PFSK-1 (cell line): ENCODE measurements at regions not wholly inside any gene's neighbourhood (a gene's known extent, or its start where the extent isn't known, plus 50 kb on each side); places are given as distances from the start of the nearest gene placed in this dataset.

Source experiments
- FOXP2 ChIP-seq: optimal IDR thresholded peaks from 2 replicates; pipeline ENCODE3; 2011; ENCODE audit warnings: borderline replicate concordance, control low read depth, inconsistent platforms; ENCODE audit not compliant: insufficient read depth; ENCODE audit errors: extremely low read length, extremely low read depth
- POLR2AphosphoS5 ChIP-seq: IDR thresholded peaks from 2 replicates; pipeline ENCODE4 v1.6.1; 2012; ENCODE audit warnings: low read depth, mild to moderate bottlenecking, control low read depth, low read length, moderate library complexity
- SIN3A ChIP-seq: IDR thresholded peaks from 2 replicates; pipeline ENCODE4 v1.6.1; 2012; ENCODE audit warnings: mild to moderate bottlenecking, low read length, moderate library complexity, borderline replicate concordance; ENCODE audit not compliant: insufficient read depth
- TAF1 ChIP-seq: IDR thresholded peaks from 2 replicates; pipeline ENCODE4 v1.6.1; 2012; ENCODE audit warnings: low read length, control low read depth, borderline replicate concordance; ENCODE audit not compliant: insufficient read depth
- TF ChIP-seq, protein P1 (sequence below), 2 experiments: IDR thresholded peaks; 2 replicates each; pipeline versions ENCODE4 v1.6.1 to v1.8.0; 2011 to 2012; ENCODE audit warnings: low read depth in 2 of 2, low read length in 2 of 2, control low read depth in 1 of 2, inconsistent platforms in 1 of 2, mild to moderate bottlenecking in 1 of 2, moderate library complexity in 1 of 2; ENCODE audit not compliant: insufficient read depth in 1 of 2

DNA sequence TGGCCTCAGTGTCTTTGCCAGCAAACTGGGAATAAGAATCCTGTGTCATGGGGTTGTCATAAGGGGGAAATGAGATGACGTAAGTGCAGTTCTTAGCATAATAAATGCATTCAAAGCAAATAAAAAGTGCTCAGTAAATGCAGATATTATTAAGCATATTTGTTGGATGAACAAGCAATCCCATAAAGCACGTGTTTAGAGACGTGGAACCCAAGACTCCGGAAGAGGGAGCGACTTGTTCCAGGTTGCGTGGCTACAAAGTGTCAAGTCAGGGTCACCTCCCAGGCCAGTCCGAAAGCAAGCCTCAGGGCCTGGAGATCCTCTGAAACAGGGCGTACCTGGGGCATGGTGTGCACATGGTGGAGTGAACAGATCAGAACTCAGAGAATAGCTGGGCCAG lies 58.0 kb upstream of the LAPTM5 start:
- TF ChIP-seq, protein P1, sequence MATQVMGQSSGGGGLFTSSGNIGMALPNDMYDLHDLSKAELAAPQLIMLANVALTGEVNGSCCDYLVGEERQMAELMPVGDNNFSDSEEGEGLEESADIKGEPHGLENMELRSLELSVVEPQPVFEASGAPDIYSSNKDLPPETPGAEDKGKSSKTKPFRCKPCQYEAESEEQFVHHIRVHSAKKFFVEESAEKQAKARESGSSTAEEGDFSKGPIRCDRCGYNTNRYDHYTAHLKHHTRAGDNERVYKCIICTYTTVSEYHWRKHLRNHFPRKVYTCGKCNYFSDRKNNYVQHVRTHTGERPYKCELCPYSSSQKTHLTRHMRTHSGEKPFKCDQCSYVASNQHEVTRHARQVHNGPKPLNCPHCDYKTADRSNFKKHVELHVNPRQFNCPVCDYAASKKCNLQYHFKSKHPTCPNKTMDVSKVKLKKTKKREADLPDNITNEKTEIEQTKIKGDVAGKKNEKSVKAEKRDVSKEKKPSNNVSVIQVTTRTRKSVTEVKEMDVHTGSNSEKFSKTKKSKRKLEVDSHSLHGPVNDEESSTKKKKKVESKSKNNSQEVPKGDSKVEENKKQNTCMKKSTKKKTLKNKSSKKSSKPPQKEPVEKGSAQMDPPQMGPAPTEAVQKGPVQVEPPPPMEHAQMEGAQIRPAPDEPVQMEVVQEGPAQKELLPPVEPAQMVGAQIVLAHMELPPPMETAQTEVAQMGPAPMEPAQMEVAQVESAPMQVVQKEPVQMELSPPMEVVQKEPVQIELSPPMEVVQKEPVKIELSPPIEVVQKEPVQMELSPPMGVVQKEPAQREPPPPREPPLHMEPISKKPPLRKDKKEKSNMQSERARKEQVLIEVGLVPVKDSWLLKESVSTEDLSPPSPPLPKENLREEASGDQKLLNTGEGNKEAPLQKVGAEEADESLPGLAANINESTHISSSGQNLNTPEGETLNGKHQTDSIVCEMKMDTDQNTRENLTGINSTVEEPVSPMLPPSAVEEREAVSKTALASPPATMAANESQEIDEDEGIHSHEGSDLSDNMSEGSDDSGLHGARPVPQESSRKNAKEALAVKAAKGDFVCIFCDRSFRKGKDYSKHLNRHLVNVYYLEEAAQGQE (IDR thresholded peaks at IDR 0.05; ENCODE audit: insufficient read depth in 1 of 2, low read depth in 2 of 2, low read length in 2 of 2), result no peak
- no peak for TF ChIP-seq TAF1
- TF ChIP-seq SIN3A, result no peak
- no peak for TF ChIP-seq POLR2AphosphoS5
- no peak for TF ChIP-seq FOXP2

DNA sequence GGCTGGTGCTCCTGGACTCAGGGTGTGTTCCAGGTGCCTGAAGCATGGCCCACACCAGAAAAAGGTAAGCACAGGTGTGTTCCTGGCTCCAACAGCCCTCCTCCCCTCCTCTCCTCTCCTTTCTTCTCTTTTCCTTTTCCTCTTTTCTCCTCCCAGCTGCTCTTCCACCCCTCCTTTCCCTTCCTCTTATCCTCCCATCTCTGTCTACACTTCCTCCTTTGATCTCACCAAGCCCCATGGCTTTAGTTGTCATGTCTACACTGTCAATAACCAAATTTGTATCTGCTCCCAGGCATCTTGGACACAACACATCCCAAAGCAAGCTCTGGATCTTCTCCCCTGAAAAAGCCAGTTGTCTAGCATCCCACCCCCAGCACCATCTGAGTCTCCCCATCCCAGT lies 56.7 kb upstream of the LAPTM5 start:
- TF ChIP-seq POLR2AphosphoS5, result no peak
- TF ChIP-seq, protein P1 (IDR thresholded peaks at IDR 0.05; ENCODE audit: insufficient read depth in 1 of 2, low read depth in 2 of 2, low read length in 2 of 2), result no peak
- no peak for TF ChIP-seq FOXP2
- no peak for TF ChIP-seq TAF1
- no peak for TF ChIP-seq SIN3A

GRCh38 chr1:30812076-30812475 lies 54.5 kb upstream of the LAPTM5 start:
- TF ChIP-seq, protein P1 (IDR thresholded peaks at IDR 0.05; ENCODE audit: insufficient read depth in 1 of 2, low read depth in 2 of 2, low read length in 2 of 2), result no peak
- TF ChIP-seq POLR2AphosphoS5 (no peak), FOXP2 (no peak), TAF1 (no peak), SIN3A (no peak)

- TF ChIP-seq POLR2AphosphoS5 (no peak), FOXP2 (no peak), TAF1 (no peak), SIN3A (no peak)
- TF ChIP-seq, protein P1 (IDR thresholded peaks at IDR 0.05; ENCODE audit: insufficient read depth in 1 of 2, low read depth in 2 of 2, low read length in 2 of 2), result no peak
These were observed 53.6 kb upstream of the LAPTM5 start for GRCh38 chr1:30811187-30811586.
